ENCODE measurements at regions not wholly inside any gene's neighbourhood (a gene's known extent, or its start where the extent isn't known, plus 50 kb on each side); places are given as distances from the start of the nearest gene placed in this dataset.

- DNase-seq (ENCODE audit: low read depth) = no peak
These were observed 364.8 kb downstream of the EPM2A start for GRCh38 chr6:145370559-145370958.

- peak; percentile 83 for DNase-seq (ENCODE audit: low read depth)
These were observed 362.6 kb downstream of the EPM2A start for GRCh38 chr6:145372671-145373151.

DNA sequence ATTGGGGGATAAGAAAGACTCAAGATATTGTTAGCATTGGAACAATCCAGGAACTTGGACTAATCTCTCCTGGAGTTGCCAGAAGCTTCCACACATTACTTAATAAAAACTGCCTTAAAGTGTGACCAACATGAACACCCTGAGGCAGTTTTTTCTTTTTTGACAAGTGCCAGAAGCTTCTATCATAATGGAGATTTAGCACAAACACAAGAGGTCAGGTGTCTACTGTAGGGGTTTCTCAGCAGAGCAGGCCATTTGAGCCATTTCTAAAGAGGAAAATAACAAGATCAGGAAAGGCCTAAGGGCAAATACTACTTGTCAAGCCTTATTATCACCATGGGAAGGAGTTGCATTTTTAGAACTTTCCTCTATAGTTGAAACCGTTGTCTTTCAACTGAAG lies 361.5 kb downstream of the EPM2A start:
- peak; percentile 15 for DNase-seq (ENCODE audit: low read depth)

DNA sequence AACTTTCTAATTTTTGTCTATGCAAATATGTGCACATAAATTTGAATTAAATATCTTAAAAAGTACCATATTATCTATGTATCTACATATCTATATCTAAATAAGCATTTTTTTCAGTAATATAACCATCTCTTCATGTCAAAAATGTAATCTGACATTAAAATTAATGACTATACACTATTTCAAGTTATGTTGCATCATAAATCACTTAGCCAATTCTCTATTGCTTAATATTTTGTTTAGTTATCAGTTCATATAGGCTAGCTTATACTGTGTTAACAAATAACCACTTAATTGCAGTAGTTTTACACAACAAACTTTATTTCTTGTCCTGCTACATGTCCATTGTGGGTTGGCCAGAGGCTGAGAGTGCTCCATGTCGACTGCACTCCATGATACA lies 360.8 kb downstream of the EPM2A start:
- no peak for DNase-seq (ENCODE audit: low read depth)

DNA sequence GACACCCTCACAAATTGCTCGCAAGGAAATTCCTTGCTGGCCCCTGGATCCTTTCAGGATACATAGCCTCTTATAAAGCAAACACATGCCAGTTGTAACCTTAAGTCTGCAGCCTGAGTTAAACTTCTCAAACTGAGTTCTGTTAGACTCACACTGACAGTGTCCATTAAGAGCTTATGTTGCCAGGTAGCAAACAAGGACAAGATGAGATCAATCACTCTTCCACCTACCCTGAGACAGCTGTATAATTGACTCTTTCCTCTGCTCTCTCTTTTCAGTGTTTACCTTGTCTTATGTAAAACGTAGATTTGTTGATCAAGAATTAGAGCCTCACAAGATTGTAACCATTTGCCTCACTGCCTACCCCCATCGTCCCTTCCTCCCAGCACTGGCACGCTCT lies 359.8 kb downstream of the EPM2A start:
- no peak for DNase-seq (ENCODE audit: low read depth)

DNA sequence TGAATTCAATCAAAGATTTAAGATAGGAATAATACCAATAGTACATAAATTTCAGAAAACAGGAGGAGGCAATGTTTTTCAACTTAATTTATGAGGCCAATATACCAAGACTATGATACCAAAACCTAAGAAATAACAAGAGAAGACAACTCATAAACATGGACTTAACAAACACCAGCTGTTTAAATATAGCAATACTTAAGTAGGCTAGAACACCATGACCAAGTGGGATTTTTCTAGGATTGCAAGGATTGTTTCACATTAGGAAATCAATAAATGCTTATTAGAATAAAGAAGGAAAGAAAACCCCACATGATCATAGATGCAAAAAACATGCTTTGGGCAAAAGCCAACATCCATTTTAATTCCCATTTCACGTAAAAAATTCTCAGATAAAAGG lies 355.1 kb downstream of the EPM2A start:
- DNase-seq (ENCODE audit: low read depth) = no peak

GRCh38 chr6:145381941-145382340 lies 353.4 kb downstream of the EPM2A start:
- no peak for DNase-seq (ENCODE audit: low read depth)

GRCh38 chr6:145383428-145383827 lies 351.9 kb downstream of the EPM2A start:
- DNase-seq (ENCODE audit: low read depth) = no peak

DNA sequence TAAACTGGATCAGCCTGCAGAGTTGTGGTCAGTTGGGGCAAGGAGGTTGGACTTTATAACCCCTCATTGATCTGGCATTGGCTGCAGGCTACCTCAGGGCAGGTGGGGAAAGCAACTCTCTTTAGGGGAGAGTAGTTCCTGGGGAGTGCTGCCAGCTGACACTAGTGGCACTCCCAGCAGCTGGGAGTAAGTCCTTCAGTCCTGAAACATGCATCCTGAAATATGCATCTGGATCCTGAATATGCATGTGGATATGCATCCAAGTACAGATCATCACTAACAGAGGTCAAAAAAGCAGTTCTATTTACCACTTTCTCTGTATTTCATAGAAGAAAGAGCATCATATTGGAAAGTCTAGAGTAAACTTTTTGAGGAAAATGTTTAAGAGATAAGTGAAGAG lies 350.8 kb downstream of the EPM2A start:
- no peak for DNase-seq (ENCODE audit: low read depth)

DNA sequence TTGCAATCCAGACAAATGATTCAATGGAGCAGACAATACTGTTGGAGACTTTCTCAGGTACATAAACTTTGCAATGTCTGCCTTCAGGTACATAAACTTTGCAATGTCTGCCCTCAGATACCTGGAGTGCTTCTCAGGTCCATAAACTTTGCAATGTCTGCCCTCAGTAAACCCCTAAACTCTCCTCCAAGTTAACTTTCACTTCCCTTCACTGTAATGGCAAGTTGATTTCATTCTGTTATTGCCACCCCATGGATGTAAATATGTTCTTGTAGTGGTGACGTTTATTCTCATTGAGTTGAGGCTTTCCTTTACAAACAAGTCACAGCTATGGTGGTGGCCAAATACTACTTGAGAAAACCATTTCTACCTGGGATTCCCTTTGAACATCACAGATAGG lies 338.8 kb downstream of the EPM2A start:
- DNase-seq (ENCODE audit: low read depth) = no peak

DNA sequence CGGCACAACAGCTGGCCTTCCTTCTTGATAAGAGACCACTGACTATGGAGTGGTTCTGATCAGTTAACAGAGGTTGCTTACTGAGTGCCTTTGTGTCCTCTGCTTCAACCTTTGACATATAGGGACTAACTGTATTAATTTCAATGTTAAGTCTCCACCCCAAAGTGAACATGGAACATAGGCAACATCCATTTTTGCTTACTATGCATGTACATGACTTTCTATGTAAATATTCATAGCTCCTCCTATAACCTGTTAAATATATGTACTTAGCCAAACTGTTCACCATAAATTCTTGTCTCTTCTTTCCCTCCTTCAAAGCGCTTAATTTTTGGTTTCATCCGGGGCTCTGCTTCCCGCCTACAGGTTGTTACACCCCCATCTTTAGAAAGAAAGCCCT lies 334.8 kb downstream of the EPM2A start:
- DNase-seq (ENCODE audit: low read depth) = no peak

- peak; percentile 1 for DNase-seq (ENCODE audit: low read depth)
These were observed 330.2 kb downstream of the EPM2A start for GRCh38 chr6:145405006-145405551.

DNA sequence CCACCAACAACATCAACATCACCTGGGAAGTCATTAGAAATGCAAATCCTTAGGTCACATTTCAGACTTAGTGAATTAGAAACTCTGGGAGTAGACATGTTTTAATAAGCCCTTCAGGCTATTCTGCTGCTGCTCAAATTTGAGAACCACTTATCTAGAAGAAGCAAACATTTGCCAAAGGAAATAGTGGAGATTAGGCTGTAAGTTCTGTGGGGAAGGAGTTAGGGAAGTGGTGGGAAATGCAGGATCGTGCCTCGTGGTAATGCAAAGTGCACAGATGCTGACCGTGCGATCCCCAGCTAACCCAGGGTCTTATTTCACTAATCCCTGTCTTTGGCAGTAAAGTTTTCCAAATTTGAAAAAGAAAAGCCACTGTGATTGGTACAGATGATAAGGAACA lies 328.5 kb downstream of the EPM2A start:
- DNase-seq (ENCODE audit: low read depth) = no peak

DNA sequence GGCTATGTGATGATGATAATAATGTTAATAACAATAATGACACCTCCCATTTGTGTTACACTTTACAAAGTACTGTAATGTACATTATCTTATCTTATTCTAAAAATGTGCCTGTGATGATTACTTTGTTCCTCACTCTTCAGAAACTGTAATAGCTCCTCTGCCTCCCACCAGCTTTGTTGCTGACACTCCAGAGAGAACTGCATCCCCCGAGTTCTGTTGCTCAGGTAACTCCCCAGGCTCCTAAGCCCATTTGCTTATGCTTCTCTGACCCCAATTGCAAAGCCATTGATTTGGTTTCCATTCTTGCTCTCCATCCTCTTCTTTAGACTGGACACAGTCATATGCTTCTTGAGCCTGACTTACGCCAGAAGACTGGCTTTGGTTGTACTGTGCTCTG lies 319.7 kb downstream of the EPM2A start:
- DNase-seq (ENCODE audit: low read depth) = no peak

DNA sequence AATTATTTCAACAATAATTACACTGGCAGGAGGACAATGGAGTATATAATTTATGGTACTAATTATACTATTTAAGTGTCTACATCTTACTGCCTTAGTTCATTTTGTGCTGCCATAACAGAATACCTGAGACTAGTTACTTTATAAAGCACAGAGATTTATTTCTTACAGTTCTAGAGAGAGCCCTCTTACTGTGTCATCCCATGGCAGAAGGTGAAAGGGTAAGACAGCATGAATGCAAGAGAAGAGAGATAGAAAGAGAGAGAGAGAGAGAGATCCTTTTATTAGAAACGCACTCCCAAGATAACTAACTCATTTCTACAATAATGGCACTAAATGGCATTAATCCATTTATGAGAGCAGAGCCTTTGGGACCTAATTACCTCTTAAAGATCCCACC lies 314.7 kb downstream of the EPM2A start:
- DNase-seq (ENCODE audit: low read depth) = no peak

GRCh38 chr6:145423936-145424335 lies 311.4 kb downstream of the EPM2A start:
- DNase-seq (ENCODE audit: low read depth) = no peak

DNA sequence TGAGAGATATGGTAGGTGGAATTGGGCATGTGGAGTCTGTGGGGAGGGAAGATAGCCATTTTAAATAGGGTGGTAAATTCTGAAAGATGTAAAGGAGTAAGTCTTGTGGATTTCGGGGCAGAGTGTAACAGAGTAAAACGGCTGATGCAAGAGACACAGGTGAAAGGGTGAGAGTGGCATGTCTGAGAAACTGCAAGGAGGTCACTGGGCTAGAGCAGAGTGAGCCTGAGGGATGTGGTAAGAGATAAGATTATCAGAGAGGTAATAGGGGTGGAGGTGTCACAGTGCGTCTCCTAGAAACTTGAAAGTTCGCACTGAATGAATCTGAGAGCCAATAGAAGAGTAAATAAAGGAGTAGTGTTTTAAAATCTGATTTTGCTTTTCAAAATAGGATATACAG lies 308.1 kb downstream of the EPM2A start:
- no peak for DNase-seq (ENCODE audit: low read depth)

DNA sequence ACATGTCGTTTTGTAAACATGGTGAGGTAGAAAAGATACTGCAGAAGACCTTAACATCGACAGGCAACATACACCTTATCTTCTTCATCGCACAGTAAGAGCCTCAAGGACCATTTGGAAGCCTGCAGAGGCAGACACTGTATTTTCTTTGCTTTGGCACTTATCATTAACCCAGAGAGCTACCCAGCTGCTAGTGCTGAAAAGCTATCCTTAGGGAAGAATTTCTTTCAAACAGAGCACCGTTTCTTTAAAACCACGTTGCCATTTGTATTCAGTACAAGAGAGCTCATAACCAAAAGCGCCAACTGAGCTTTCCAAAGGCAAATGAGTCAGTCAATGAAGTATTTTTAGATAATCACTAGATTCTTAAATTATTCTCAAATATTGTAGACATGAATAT lies 306.6 kb downstream of the EPM2A start:
- DNase-seq (ENCODE audit: low read depth) = no peak

GRCh38 chr6:145442110-145442509 lies 293.2 kb downstream of the EPM2A start:
- no peak for DNase-seq (ENCODE audit: low read depth)

GRCh38 chr6:145445674-145446073 lies 289.6 kb downstream of the EPM2A start:
- no peak for DNase-seq (ENCODE audit: low read depth)

GRCh38 chr6:145451029-145451428 lies 284.3 kb downstream of the EPM2A start:
- no peak for DNase-seq (ENCODE audit: low read depth)

DNA sequence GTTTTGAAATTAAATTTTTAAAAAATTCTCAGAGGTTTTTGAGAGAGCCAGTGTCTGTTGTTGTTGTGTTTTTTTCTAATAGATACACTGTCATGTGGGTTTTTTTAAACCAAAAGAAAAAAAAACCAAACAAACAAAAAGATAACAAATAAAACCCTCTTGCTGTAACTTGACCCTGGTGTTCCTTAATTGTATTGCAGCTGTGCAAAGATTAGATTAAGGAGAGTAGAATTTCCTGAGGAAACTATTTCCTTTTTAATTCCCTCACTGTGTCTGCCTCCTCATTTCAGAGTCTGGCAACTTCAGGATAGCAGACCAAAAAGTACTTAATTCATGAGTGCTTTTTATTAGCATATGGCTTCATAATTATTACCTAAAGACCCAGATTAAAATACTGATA lies 281.9 kb downstream of the EPM2A start:
- DNase-seq (ENCODE audit: low read depth) = no peak

- DNase-seq (ENCODE audit: low read depth) = no peak
These were observed 281.3 kb downstream of the EPM2A start for GRCh38 chr6:145454006-145454405.

GRCh38 chr6:145457556-145457955 lies 277.8 kb downstream of the EPM2A start:
- no peak for DNase-seq (ENCODE audit: low read depth)

GRCh38 chr6:145468534-145468933 lies 266.8 kb downstream of the EPM2A start:
- no peak for DNase-seq (ENCODE audit: low read depth)

All from RPMI7951 (cell line).